Panc1 (cell line): ENCODE measurements at regions not wholly inside any gene's neighbourhood (a gene's known extent, or its start where the extent isn't known, plus 50 kb on each side); places are given as distances from the start of the nearest gene placed in this dataset.

ENCODE experiments used
- CTCF ChIP-seq: fragments of 450-650 bp; IDR thresholded peaks from 2 replicates; pipeline ENCODE4 v1.5.1; 2017; ENCODE audit warnings: mild to moderate bottlenecking
- POLR2AphosphoS5 ChIP-seq: IDR thresholded peaks from 2 replicates; pipeline ENCODE4 v1.6.1; 2012; ENCODE audit warnings: mild to moderate bottlenecking, low read depth, low read length, moderate library complexity
- SIN3A ChIP-seq: IDR thresholded peaks from 2 replicates; pipeline ENCODE4 v1.6.1; 2012; ENCODE audit warnings: low read depth, mild to moderate bottlenecking, low read length, moderate library complexity, borderline replicate concordance; ENCODE audit not compliant: insufficient read depth
- TCF7L2 ChIP-seq: IDR thresholded peaks from 2 replicates; pipeline ENCODE4 v1.6.1; 2011; ENCODE audit warnings: mild to moderate bottlenecking, low read depth, low read length, inconsistent platforms
- TF ChIP-seq, protein P1 (sequence below), 2 experiments: IDR thresholded peaks; 2 replicates each; pipeline ENCODE4 v1.6.1; 2011 to 2012; ENCODE audit warnings: low read depth in 2 of 2, control low read depth in 1 of 2, low read length in 1 of 2, mild to moderate bottlenecking in 1 of 2, moderate library complexity in 1 of 2; ENCODE audit not compliant: insufficient read depth in 1 of 2

- TF ChIP-seq CTCF: no peak
- no peak for TF ChIP-seq TCF7L2
- TF ChIP-seq SIN3A: no peak
- no peak for TF ChIP-seq POLR2AphosphoS5
- TF ChIP-seq, protein P1, sequence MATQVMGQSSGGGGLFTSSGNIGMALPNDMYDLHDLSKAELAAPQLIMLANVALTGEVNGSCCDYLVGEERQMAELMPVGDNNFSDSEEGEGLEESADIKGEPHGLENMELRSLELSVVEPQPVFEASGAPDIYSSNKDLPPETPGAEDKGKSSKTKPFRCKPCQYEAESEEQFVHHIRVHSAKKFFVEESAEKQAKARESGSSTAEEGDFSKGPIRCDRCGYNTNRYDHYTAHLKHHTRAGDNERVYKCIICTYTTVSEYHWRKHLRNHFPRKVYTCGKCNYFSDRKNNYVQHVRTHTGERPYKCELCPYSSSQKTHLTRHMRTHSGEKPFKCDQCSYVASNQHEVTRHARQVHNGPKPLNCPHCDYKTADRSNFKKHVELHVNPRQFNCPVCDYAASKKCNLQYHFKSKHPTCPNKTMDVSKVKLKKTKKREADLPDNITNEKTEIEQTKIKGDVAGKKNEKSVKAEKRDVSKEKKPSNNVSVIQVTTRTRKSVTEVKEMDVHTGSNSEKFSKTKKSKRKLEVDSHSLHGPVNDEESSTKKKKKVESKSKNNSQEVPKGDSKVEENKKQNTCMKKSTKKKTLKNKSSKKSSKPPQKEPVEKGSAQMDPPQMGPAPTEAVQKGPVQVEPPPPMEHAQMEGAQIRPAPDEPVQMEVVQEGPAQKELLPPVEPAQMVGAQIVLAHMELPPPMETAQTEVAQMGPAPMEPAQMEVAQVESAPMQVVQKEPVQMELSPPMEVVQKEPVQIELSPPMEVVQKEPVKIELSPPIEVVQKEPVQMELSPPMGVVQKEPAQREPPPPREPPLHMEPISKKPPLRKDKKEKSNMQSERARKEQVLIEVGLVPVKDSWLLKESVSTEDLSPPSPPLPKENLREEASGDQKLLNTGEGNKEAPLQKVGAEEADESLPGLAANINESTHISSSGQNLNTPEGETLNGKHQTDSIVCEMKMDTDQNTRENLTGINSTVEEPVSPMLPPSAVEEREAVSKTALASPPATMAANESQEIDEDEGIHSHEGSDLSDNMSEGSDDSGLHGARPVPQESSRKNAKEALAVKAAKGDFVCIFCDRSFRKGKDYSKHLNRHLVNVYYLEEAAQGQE (IDR thresholded peaks at IDR 0.05; ENCODE audit: insufficient read depth in 1 of 2, low read depth in 2 of 2, low read length in 1 of 2): no peak
Measured at GRCh38 chr3:59407425-59407824, 357.6 kb upstream of the CFAP20DC start.
